ENCODE measurements at regions not wholly inside any gene's neighbourhood (a gene's known extent, or its start where the extent isn't known, plus 50 kb on each side); places are given as distances from the start of the nearest gene placed in this dataset.

GRCh38 chr6:48754641-48755040, 643.6 kb upstream of the PTCHD4 start:
- TF ChIP-seq EGR1 (IDR thresholded peaks at IDR 0.05; ENCODE audit: low read depth in 2 of 2) (no peak), CTCF (IDR thresholded peaks at IDR 0.05; ENCODE audit: low read depth, low read length, missing input control) (no peak), MAX (IDR thresholded peaks at IDR 0.05) (no peak), ATF3 (IDR thresholded peaks at IDR 0.05) (no peak), TAF1 (conservative IDR thresholded peaks at IDR 0.05) (no peak), YY1 (IDR thresholded peaks at IDR 0.05) (no peak), RXRA (IDR thresholded peaks at IDR 0.05) (no peak), RAD21 (IDR thresholded peaks at IDR 0.05) (no peak)

All from liver (tissue), 3 donors.